Caco-2 (cell line): ENCODE measurements at regions not wholly inside any gene's neighbourhood (a gene's known extent, or its start where the extent isn't known, plus 50 kb on each side); places are given as distances from the start of the nearest gene placed in this dataset.

Experiments
- BruUV-seq: library from RNA; stranded (reverse); fragments of 400-500 nt; replicated peaks from 2 replicates; lab custom pipeline; 2021; lab: Mats Ljungman, UMichigan
- CTCF ChIA-PET: fragments of 300-600 bp; sonication (Branson Sonifier 250); formaldehyde crosslinking; loops from one replicate; lab custom pipeline; 2022; ENCODE audit warnings: antibody characterized with exemption; lab: Charles Lee
- POLR2A ChIA-PET: fragments of 300-600 bp; sonication (Branson Sonifier 250); formaldehyde crosslinking; loops from one replicate; lab custom pipeline; 2022; ENCODE audit warnings: antibody characterized with exemption; lab: Charles Lee
- DNase-seq, 2 experiments: peaks; one replicate each; pipeline versions ENCODE4 v3.0.0 to v3.0.0-alpha.2; 2020 to 2022
- H3K27me3 ChIP-seq: replicated peaks from 2 replicates; pipeline ENCODE4 v1.6.0; 2011; ENCODE audit warnings: low read length; ENCODE audit not compliant: control insufficient read depth, insufficient read depth
- H3K36me3 ChIP-seq: 2 replicates; pipeline ENCODE4 v1.5.1; 2011; ENCODE audit warnings: low read length; ENCODE audit not compliant: control insufficient read depth, insufficient read depth
- H3K4me1 ChIP-seq: fragments of 250-450 bp; sonication (Bioruptor Pico); 2 replicates; pipeline ENCODE4 v1.5.1; 2020; ENCODE audit warnings: mild to moderate bottlenecking
- H3K4me3 ChIP-seq: 2 replicates; pipeline ENCODE4 v1.5.1; 2011; ENCODE audit warnings: low read depth, mild to moderate bottlenecking, control low read depth, low read length
- H3K9me3 ChIP-seq: fragments of 250-450 bp; sonication (Bioruptor Pico); 2 replicates; pipeline ENCODE4 v1.5.1; 2020; ENCODE audit warnings: mild to moderate bottlenecking, moderate library complexity
- H3K27ac Mint-ChIP-seq: one replicate; pipeline ENCODE4 v1.8.0; 2022; ENCODE audit warnings: mixed read lengths; ENCODE audit not compliant: unreplicated experiment
- H3K27me3 Mint-ChIP-seq: one replicate; pipeline ENCODE4 v1.8.0; 2022; ENCODE audit warnings: mixed read lengths; ENCODE audit not compliant: insufficient read depth, unreplicated experiment
- H3K36me3 Mint-ChIP-seq: one replicate; pipeline ENCODE4 v1.8.0; 2022; ENCODE audit warnings: mild to moderate bottlenecking, mixed read lengths; ENCODE audit not compliant: insufficient read depth, unreplicated experiment
- H3K4me1 Mint-ChIP-seq: one replicate; pipeline ENCODE4 v1.8.0; 2022; ENCODE audit warnings: low read depth, mixed read lengths; ENCODE audit not compliant: unreplicated experiment
- H3K4me3 Mint-ChIP-seq: one replicate; pipeline ENCODE4 v1.8.0; 2022; ENCODE audit warnings: mild to moderate bottlenecking, moderate library complexity, mixed read lengths; ENCODE audit not compliant: unreplicated experiment
- H3K9me3 Mint-ChIP-seq: one replicate; pipeline ENCODE4 v1.8.0; 2022; ENCODE audit warnings: mixed read lengths; ENCODE audit not compliant: unreplicated experiment
- CTCF ChIP-seq, 2 experiments: fragments of 200-600 bp in 1 of 2; IDR thresholded peaks; 1 replicate in 1 of 2; 2 replicates in 1 of 2; pipeline versions ENCODE4 v1.5.1 to v1.8.0; 2011 to 2022; ENCODE audit warnings: antibody characterized with exemption in 1 of 2, control low read depth in 1 of 2, inconsistent platforms in 1 of 2, low read depth in 1 of 2, low read length in 1 of 2, mild to moderate bottlenecking in 1 of 2, moderate library complexity in 1 of 2; ENCODE audit not compliant: insufficient read depth in 1 of 2, severe bottlenecking in 1 of 2, unreplicated experiment in 1 of 2
- intact Hi-C: fragments of 100-400 bp; cut with micrococcal nuclease; formaldehyde crosslinking; loops from one replicate; pipeline ENCODE4 v1.10.0; 2022; ENCODE audit not compliant: unreplicated experiment

- Mint-ChIP-seq H3K36me3 (no peaks in the 10 kb centered on the region), H3K9me3 (no peaks in the 10 kb centered on the region), H3K27me3 (no peaks in the 10 kb centered on the region), H3K4me3 (peak overlapping the region; percentile 50), H3K4me1 (peaks cover 24% of the 10 kb centered on the region), H3K27ac (peak overlapping the region; percentile 58)
- Histone ChIP-seq H3K4me1 (peaks cover 42% of the 10 kb centered on the region), H3K9me3 (no peaks in the 10 kb centered on the region), H3K4me3 (no peak overlapping the region), H3K36me3 (no peaks in the 10 kb centered on the region), H3K27me3 (no peaks in the 10 kb centered on the region)
- DNase-seq: peak; percentile 50 to 58
- intact Hi-C loops: loop anchor here (2.0 to 10.0 kb wide), 3 partner anchors 76 to 216 kb away; no protein-coding TSS in a partner anchor
- ChIA-PET POLR2A (no interaction called here), CTCF (no interaction called here)
- no TSS peak for BruUV-seq
- TF ChIP-seq CTCF (IDR thresholded peaks at IDR 0.05; ENCODE audit: insufficient read depth in 1 of 2, low read depth in 1 of 2, low read length in 1 of 2, severe bottlenecking in 1 of 2, unreplicated experiment in 1 of 2): no peak
Observed at GRCh38 chr6:6890400-6890858, 217.3 kb upstream of the RREB1 start.

- peak overlapping the region; percentile 58 for H3K27ac Mint-ChIP-seq
- no peaks in the 10 kb centered on the region for H3K36me3 ChIP-seq
- no peak overlapping the region for H3K4me3 ChIP-seq
- H3K4me1 ChIP-seq: peaks cover 39% of the 10 kb centered on the region
- peaks cover 29% of the 10 kb centered on the region for H3K4me1 Mint-ChIP-seq
- ChIA-PET POLR2A (no interaction called here), CTCF (interaction anchor here (1.6 kb wide), 1 partner anchor 132 kb away, joined by 6 read pairs; no protein-coding TSS in a partner anchor)
- peak overlapping the region; percentile 50 for H3K4me3 Mint-ChIP-seq
- no peaks in the 10 kb centered on the region for H3K27me3 ChIP-seq
- no TSS peak for BruUV-seq
- no peaks in the 10 kb centered on the region; the same call in 1 of the 2 replicates for H3K9me3 ChIP-seq
- intact Hi-C loops: loop anchor here (2.0 to 10.0 kb wide), 3 partner anchors 76 to 216 kb away; no protein-coding TSS in a partner anchor
- H3K27me3 Mint-ChIP-seq: no peaks in the 10 kb centered on the region
- H3K9me3 Mint-ChIP-seq: no peaks in the 10 kb centered on the region
- peak in 1 of 2 experiments; percentile 9 for TF ChIP-seq CTCF (IDR thresholded peaks at IDR 0.05; ENCODE audit: insufficient read depth in 1 of 2, low read depth in 1 of 2, low read length in 1 of 2, severe bottlenecking in 1 of 2, unreplicated experiment in 1 of 2)
- peak; percentile 86 to 93 for DNase-seq
- H3K36me3 Mint-ChIP-seq: no peaks in the 10 kb centered on the region
Observed at GRCh38 chr6:6891125-6891721, 216.5 kb upstream of the RREB1 start.

GRCh38 chr6:6891949-6892461 lies 215.8 kb upstream of the RREB1 start:
- Histone ChIP-seq H3K27me3 (no peaks in the 10 kb centered on the region), H3K36me3 (no peaks in the 10 kb centered on the region), H3K4me3 (no peak overlapping the region), H3K9me3 (no peaks in the 10 kb centered on the region; the same call in 1 of the 2 replicates), H3K4me1 (peaks cover 42% of the 10 kb centered on the region)
- BruUV-seq: no TSS peak
- peak overlapping the region; percentile 50 for H3K4me3 Mint-ChIP-seq
- DNase-seq: peak; percentile 48 to 58
- H3K9me3 Mint-ChIP-seq: no peaks in the 10 kb centered on the region
- peaks cover 37% of the 10 kb centered on the region for H3K4me1 Mint-ChIP-seq
- no peaks in the 10 kb centered on the region for H3K36me3 Mint-ChIP-seq
- ChIA-PET CTCF (interaction anchor here (1.6 kb wide), 1 partner anchor 133 kb away, joined by 6 read pairs; no protein-coding TSS in a partner anchor), POLR2A (no interaction called here)
- H3K27me3 Mint-ChIP-seq: no peaks in the 10 kb centered on the region
- intact Hi-C loops: loop anchor here (2.0 to 10.0 kb wide), 3 partner anchors 77 to 217 kb away; no protein-coding TSS in a partner anchor
- peak overlapping the region; percentile 58 for H3K27ac Mint-ChIP-seq
- no peak for TF ChIP-seq CTCF (IDR thresholded peaks at IDR 0.05; ENCODE audit: insufficient read depth in 1 of 2, low read depth in 1 of 2, low read length in 1 of 2, severe bottlenecking in 1 of 2, unreplicated experiment in 1 of 2)
